Tibial artery (tissue), 4 donors: ENCODE measurements at regions not wholly inside any gene's neighbourhood (a gene's known extent, or its start where the extent isn't known, plus 50 kb on each side); places are given as distances from the start of the nearest gene placed in this dataset.
A peak's percentile ranks its signal among the peaks of the same experiment; 100 is the strongest.
"Not testable (repeated sequence)": the region's sequence is repeated elsewhere in the genome, so short reads cannot be mapped to it uniquely, and the experiment has no call there.

ENCODE experiments used
- DNase-seq, 2 donors: peaks; one replicate each; pipeline ENCODE4 v3.0.0-alpha.2; 2019
- H3K27ac ChIP-seq, 2 donors: fragments of 200-600 bp; sonication (generic) in 1 of 2; 1 replicate in 1 of 2; 2 replicates in 1 of 2; pipeline ENCODE4 v1.5.1; 2018 to 2019; ENCODE audit warnings: mild to moderate bottlenecking in 1 of 2
- H3K27me3 ChIP-seq, 2 donors: fragments of 200-600 bp; sonication (generic) in 1 of 2; one replicate each; pipeline versions ENCODE4 v1.5.1 to v1.6.0; 2016 to 2019
- H3K36me3 ChIP-seq, 3 donors: fragments of 200-600 bp; sonication (generic) in 2 of 3; one replicate each; pipeline ENCODE4 v1.5.1; 2016 to 2019; ENCODE audit warnings: mild to moderate bottlenecking in 2 of 3
- H3K4me1 ChIP-seq, 4 donors: fragments of 200-600 bp; sonication (generic) in 2 of 4; 1 replicate in 3 of 4; 2 replicates in 1 of 4; pipeline ENCODE4 v1.5.1; 2016 to 2019
- H3K4me3 ChIP-seq, 2 donors: fragments of 200-600 bp; sonication (generic) in 1 of 2; 1 replicate in 1 of 2; 2 replicates in 1 of 2; pipeline ENCODE4 v1.5.1; 2018 to 2019; ENCODE audit warnings: mild to moderate bottlenecking in 2 of 2
- H3K9me3 ChIP-seq, 3 donors: fragments of 200-600 bp; sonication (generic) in 1 of 3; one replicate each; pipeline ENCODE4 v1.5.1; 2016 to 2019
- CTCF ChIP-seq, 2 experiments: fragments of 200-600 bp in 1 of 2; fragments of 450-650 bp in 1 of 2; IDR thresholded peaks; one replicate each; pipeline ENCODE4 v1.5.1; 2017 to 2019; ENCODE audit warnings: antibody characterized with exemption in 2 of 2, mild to moderate bottlenecking in 1 of 2, moderate library complexity in 1 of 2
- intact Hi-C: fragments of 100-400 bp; cut with DNase I; formaldehyde crosslinking; loops from one replicate; pipeline ENCODE4 v1.15.0; 2023; ENCODE audit warnings: low total_unique reads

DNA sequence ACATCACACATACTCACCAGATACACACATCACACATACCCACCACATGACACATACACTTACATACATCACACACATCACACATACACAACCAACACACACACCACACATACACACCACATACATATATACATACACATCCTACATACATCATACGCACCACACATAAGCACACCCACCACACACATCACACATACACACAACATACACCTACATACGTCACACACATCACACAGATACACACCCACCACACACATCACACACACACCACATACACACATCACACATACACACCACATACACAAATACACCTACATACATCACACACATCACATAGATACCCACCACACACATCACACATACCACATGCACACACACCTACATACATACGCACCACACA, 158.4 kb downstream of the NDUFA10 start:
- intact Hi-C loops: no loop called here

DNA sequence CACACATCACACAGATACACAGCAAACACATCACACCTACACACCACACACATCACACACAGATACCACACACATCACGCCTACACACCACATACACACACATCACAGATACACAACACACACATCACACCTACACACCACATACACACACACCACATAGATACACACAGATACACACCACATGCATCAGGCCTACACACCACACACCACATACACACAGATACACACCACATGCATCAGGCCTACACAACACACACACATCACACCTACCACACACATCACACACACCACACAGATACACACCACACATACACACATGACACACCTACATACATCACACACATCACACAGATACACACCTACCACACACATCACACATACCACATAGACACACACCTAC, 158.8 kb downstream of the NDUFA10 start:
- Histone ChIP-seq H3K9me3 (no peaks in the 10 kb centered on the region), H3K4me3 (no peak overlapping the region), H3K4me1 (no peaks in the 10 kb centered on the region), H3K36me3 (no peaks in the 10 kb centered on the region), H3K27ac (no peak overlapping the region), H3K27me3 (peaks cover 0 to 6% of the 10 kb centered on the region in 2 donors)
- no peak for DNase-seq
- no peak for TF ChIP-seq CTCF (IDR thresholded peaks at IDR 0.05)
- intact Hi-C loops: no loop called here

More for the DNA sequence above, 158.4 kb downstream of the NDUFA10 start:
- Histone ChIP-seq H3K4me3 (no peak overlapping the region), H3K27me3 (peaks cover 0 to 6% of the 10 kb centered on the region in 2 donors), H3K36me3 (no peaks in the 10 kb centered on the region), H3K4me1 (no peaks in the 10 kb centered on the region), H3K9me3 (no peaks in the 10 kb centered on the region), H3K27ac (no peak overlapping the region)
- TF ChIP-seq CTCF (IDR thresholded peaks at IDR 0.05): no peak
- peak in 1 of 2 donors; percentile 3 for DNase-seq

- H3K4me3 ChIP-seq, H3K9me3 ChIP-seq, intact Hi-C loops, H3K27ac ChIP-seq, H3K4me1 ChIP-seq, DNase-seq, H3K36me3 ChIP-seq, H3K27me3 ChIP-seq: not testable (repeated sequence)
Observed at GRCh38 chr2:239865856-239866255, 159.3 kb downstream of the NDUFA10 start.

DNA sequence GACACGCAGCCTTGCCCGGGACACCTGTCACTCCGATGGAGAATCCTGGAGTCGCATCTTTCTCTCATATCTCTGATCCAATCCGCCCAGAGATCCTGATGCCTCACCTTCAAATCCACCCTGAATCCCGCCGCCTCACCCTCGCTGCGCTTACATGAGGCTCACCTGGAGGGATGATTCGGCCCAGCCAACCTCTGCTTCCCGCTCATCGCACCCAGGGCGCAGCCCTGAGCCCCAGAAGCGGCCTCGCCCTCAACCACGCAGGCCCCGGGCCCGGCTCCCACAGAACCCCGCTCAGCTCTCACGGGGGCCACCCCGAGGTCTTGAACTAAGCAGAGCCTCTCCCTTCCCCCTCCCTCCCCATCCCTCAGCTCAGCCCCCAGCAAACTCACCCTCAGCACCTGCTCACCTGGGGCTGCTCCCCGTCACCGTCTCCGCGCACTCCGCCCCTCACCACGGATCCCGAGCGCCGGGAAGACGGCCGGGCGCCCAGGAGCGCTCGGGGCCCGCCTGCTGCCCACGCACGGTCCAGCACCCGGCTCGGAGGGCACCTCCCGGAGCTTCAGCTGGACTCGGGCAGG, 160.0 kb downstream of the NDUFA10 start:
- peak in 1 of 2 donors; percentile 47 for DNase-seq
- Histone ChIP-seq H3K27me3 (peaks cover 0 to under 1% of the 10 kb centered on the region in 2 donors), H3K4me1 (no peaks in the 10 kb centered on the region), H3K36me3 (no peaks in the 10 kb centered on the region), H3K4me3 (no peak overlapping the region), H3K27ac (no peak overlapping the region), H3K9me3 (no peaks in the 10 kb centered on the region)
- intact Hi-C loops: no loop called here
- no peak for TF ChIP-seq CTCF (IDR thresholded peaks at IDR 0.05)

DNA sequence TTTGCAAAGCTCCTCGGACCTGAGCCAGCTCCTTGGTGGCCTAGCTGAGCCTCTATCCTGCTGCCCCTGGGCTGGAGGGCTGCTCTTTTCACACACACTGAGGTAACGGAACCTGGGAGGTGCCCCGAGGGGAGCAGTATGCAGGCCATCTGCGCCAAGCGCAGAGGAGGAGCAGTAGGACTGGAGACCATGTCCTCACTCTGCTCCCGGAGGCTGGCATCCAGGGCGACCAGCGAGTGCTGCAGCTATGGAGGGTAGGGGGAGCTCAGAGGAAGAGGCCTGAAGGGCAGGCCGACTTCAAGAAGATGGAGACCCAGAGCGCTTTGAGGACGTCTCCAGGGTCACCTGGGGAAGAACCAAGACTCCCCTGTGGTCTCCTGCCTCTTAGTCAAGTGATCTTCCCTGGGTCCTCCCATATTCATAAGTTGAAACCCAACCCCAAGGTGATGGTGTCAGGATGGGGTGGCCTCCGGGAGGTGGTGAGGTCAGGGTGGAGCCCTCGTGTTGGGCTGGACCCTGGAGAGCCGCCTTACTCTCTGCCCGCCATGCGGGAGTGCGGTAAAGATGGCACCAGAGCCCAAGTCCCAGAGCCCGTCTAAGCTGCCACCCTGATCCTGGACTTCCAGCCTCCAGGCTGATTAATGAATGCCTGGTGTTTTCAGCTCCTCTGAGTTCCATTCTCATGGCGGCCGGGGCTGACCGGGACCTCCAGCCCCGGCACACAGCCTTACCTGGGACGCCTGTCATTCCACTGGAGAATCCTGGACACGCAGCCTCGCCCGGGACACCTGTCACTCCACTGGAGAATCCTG, 160.7 kb downstream of the NDUFA10 start:
- no peak overlapping the region for H3K27ac ChIP-seq
- H3K4me1 ChIP-seq: no peaks in the 10 kb centered on the region
- no peaks in the 10 kb centered on the region for H3K27me3 ChIP-seq
- no peak overlapping the region for H3K4me3 ChIP-seq
- intact Hi-C loops: no loop called here
- no peaks in the 10 kb centered on the region for H3K9me3 ChIP-seq
- no peak for TF ChIP-seq CTCF (IDR thresholded peaks at IDR 0.05)
- no peaks in the 10 kb centered on the region for H3K36me3 ChIP-seq
- DNase-seq: no peak

DNA sequence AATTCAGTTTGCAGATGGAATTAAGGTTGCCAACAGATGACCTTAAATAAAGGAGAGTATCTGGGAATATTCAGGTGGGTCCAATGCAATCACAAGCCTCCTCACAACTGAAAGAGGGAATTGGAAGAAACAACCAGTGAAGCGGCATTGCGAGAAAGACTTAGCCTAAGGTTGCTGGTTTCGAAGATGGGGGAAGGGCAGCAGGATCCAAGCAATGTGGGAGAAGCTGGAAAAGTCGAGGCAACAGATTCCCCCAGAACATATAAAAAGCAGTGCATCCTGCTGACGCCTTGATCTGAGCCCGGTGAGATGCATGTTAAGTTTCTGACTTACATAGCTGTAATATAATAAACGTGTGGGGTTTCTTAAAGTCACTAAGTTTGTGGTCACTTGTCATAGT, 162.5 kb downstream of the NDUFA10 start:
- TF ChIP-seq CTCF (IDR thresholded peaks at IDR 0.05): no peak

More for the DNA sequence above, 162.5 kb downstream of the NDUFA10 start:
- no peak for DNase-seq
- H3K27me3 ChIP-seq: no peaks in the 10 kb centered on the region
- H3K27ac ChIP-seq: no peak overlapping the region
- intact Hi-C loops: no loop called here
- no peaks in the 10 kb centered on the region for H3K4me1 ChIP-seq
- no peaks in the 10 kb centered on the region for H3K36me3 ChIP-seq
- no peaks in the 10 kb centered on the region for H3K9me3 ChIP-seq
- H3K4me3 ChIP-seq: no peak overlapping the region
